ENCODE measurements at regions not wholly inside any gene's neighbourhood (a gene's known extent, or its start where the extent isn't known, plus 50 kb on each side); places are given as distances from the start of the nearest gene placed in this dataset.

DNA sequence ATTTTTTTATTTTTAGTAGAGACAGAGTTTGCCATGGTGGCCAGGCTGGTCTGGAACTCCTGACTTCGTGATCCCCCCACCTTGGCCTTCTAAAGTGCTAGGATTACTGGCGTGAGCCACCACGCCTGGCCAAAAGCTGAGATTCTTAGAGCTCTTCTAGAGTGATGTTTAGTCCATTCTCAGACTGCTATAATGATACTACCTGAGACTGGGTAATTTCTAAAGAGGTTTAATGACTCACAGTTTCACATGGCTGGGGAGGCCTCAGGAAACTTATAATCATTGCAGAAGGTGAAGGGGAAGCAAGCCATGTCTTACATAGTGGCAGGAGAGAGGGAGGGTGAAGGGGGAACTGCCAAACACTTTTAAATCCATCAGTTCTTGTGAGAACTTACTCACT is 1804.9 kb upstream of the LRRTM1 start:
- H3K9me3 ChIP-seq (ENCODE audit: control insufficient read depth, low read depth, low read length), result no peaks in the 10 kb centered on the region
- TF ChIP-seq, protein P1, sequence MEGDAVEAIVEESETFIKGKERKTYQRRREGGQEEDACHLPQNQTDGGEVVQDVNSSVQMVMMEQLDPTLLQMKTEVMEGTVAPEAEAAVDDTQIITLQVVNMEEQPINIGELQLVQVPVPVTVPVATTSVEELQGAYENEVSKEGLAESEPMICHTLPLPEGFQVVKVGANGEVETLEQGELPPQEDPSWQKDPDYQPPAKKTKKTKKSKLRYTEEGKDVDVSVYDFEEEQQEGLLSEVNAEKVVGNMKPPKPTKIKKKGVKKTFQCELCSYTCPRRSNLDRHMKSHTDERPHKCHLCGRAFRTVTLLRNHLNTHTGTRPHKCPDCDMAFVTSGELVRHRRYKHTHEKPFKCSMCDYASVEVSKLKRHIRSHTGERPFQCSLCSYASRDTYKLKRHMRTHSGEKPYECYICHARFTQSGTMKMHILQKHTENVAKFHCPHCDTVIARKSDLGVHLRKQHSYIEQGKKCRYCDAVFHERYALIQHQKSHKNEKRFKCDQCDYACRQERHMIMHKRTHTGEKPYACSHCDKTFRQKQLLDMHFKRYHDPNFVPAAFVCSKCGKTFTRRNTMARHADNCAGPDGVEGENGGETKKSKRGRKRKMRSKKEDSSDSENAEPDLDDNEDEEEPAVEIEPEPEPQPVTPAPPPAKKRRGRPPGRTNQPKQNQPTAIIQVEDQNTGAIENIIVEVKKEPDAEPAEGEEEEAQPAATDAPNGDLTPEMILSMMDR (optimal IDR thresholded peaks at IDR 0.05 in 1 of 3, IDR thresholded peaks at IDR 0.05 in 1 of 3, conservative IDR thresholded peaks at IDR 0.05 in 1 of 3; ENCODE audit: extremely low read depth in 1 of 3, insufficient read depth in 2 of 3, low read length in 3 of 3), result no peak
- no peak for TF ChIP-seq EZH2 (IDR thresholded peaks at IDR 0.05; ENCODE audit: low read length)

DNA sequence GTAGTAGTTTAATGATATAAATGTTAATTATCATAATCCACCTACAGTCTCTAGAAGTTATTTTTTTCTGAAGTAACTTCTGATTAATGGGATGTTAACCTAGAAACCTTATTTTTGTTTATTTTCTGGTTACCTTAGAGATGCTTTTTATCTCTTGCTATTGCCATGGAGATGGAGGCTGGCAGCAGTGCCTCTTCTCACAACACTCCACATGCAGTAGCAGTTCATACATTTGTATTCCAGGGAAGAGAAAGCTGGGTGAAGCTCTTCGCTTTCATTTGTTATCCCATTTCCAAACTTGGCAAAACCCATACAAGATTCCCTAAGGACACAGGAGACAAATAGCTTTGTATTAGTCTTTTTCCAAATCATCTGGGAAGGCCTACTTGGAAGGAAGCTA is 1794.1 kb upstream of the LRRTM1 start:
- Histone ChIP-seq H3K79me2 (ENCODE audit: control insufficient read depth, insufficient read depth, low read length) (no peaks in the 10 kb centered on the region), H3K36me3 (ENCODE audit: control insufficient read depth in 2 of 2, extremely low read depth in 1 of 2, insufficient read depth in 2 of 2, low read length in 2 of 2) (no peaks in the 10 kb centered on the region), H3K9me3 (ENCODE audit: control insufficient read depth, low read depth, low read length) (no peaks in the 10 kb centered on the region), H4K20me1 (ENCODE audit: control insufficient read depth, extremely low read depth, insufficient read depth, low read length) (no peaks in the 10 kb centered on the region), H3K9ac (ENCODE audit: control insufficient read depth, extremely low read depth, insufficient read depth, low read length) (no peak overlapping the region), H3K4me2 (ENCODE audit: control insufficient read depth, extremely low read depth, insufficient read depth, low read depth, low read length) (no peak overlapping the region), H3K27me3 (ENCODE audit: control insufficient read depth, extremely low read depth, insufficient read depth, low read length) (no peaks in the 10 kb centered on the region), H2AFZ (ENCODE audit: control insufficient read depth, low read length) (no peak overlapping the region), H3K9me1 (ENCODE audit: control insufficient read depth, extremely low read depth, insufficient read depth, low read length) (no peaks in the 10 kb centered on the region), H3K4me3 (ENCODE audit: control insufficient read depth in 2 of 3, extremely low read depth in 1 of 3, insufficient read depth in 2 of 3, low read depth in 1 of 3, low read length in 3 of 3) (no peak overlapping the region), H3K4me1 (ENCODE audit: control insufficient read depth, extremely low read depth, insufficient read depth, low read length) (no peaks in the 10 kb centered on the region), H3K27ac (ENCODE audit: control insufficient read depth, insufficient read depth, low read length) (no peak overlapping the region)
- FAIRE-seq, result no peak
- dilution Hi-C loops (cut with MboI; ENCODE audit: extremely low pct_ligation_motif_present, low sequenced_read_pairs), result no loop called here
- no peak for DNase-seq (ENCODE audit: low read depth, low spot score)
- TF ChIP-seq EZH2 (IDR thresholded peaks at IDR 0.05; ENCODE audit: low read length), result no peak
- TF ChIP-seq, protein P1 (optimal IDR thresholded peaks at IDR 0.05 in 1 of 3, IDR thresholded peaks at IDR 0.05 in 1 of 3, conservative IDR thresholded peaks at IDR 0.05 in 1 of 3; ENCODE audit: extremely low read depth in 1 of 3, insufficient read depth in 2 of 3, low read length in 3 of 3), result no peak

More for the DNA sequence above, 1804.9 kb upstream of the LRRTM1 start:
- no peak overlapping the region for H3K27ac ChIP-seq (ENCODE audit: control insufficient read depth, insufficient read depth, low read length)
- H3K4me3 ChIP-seq (ENCODE audit: control insufficient read depth in 2 of 3, extremely low read depth in 1 of 3, insufficient read depth in 2 of 3, low read depth in 1 of 3, low read length in 3 of 3), result no peak overlapping the region
- H4K20me1 ChIP-seq (ENCODE audit: control insufficient read depth, extremely low read depth, insufficient read depth, low read length), result no peaks in the 10 kb centered on the region
- H3K9ac ChIP-seq (ENCODE audit: control insufficient read depth, extremely low read depth, insufficient read depth, low read length), result no peak overlapping the region
- DNase-seq (ENCODE audit: low read depth, low spot score), result no peak
- H3K36me3 ChIP-seq (ENCODE audit: control insufficient read depth in 2 of 2, extremely low read depth in 1 of 2, insufficient read depth in 2 of 2, low read length in 2 of 2), result no peaks in the 10 kb centered on the region
- no peaks in the 10 kb centered on the region for H3K27me3 ChIP-seq (ENCODE audit: control insufficient read depth, extremely low read depth, insufficient read depth, low read length)
- dilution Hi-C loops (cut with MboI; ENCODE audit: extremely low pct_ligation_motif_present, low sequenced_read_pairs), result no loop called here
- no peaks in the 10 kb centered on the region for H3K9me1 ChIP-seq (ENCODE audit: control insufficient read depth, extremely low read depth, insufficient read depth, low read length)
- H2AFZ ChIP-seq (ENCODE audit: control insufficient read depth, low read length), result no peak overlapping the region
- no peaks in the 10 kb centered on the region for H3K79me2 ChIP-seq (ENCODE audit: control insufficient read depth, insufficient read depth, low read length)
- no peaks in the 10 kb centered on the region for H3K4me1 ChIP-seq (ENCODE audit: control insufficient read depth, extremely low read depth, insufficient read depth, low read length)
- FAIRE-seq, result no peak
- no peak overlapping the region for H3K4me2 ChIP-seq (ENCODE audit: control insufficient read depth, extremely low read depth, insufficient read depth, low read depth, low read length)
